ENCODE measurements at regions not wholly inside any gene's neighbourhood (a gene's known extent, or its start where the extent isn't known, plus 50 kb on each side); places are given as distances from the start of the nearest gene placed in this dataset.

GRCh38 chr20:1758765-1759164 lies 101.2 kb upstream of the SIRPG start:
- no peak overlapping the region for H3K27ac Mint-ChIP-seq
- Histone ChIP-seq H3K36me3 (ENCODE audit: control insufficient read depth, insufficient read depth, low read length) (no peaks in the 10 kb centered on the region), H3K27ac (ENCODE audit: low read length) (no peak overlapping the region), H3K27me3 (ENCODE audit: control insufficient read depth, insufficient read depth, low read length) (no peaks in the 10 kb centered on the region), H3K4me1 (ENCODE audit: control insufficient read depth, insufficient read depth, low read length) (no peaks in the 10 kb centered on the region), H3K4me3 (ENCODE audit: low read length) (no peak overlapping the region), H3K9me3 (ENCODE audit: control insufficient read depth, insufficient read depth, low read length) (no peaks in the 10 kb centered on the region)
- intact Hi-C loops (cut with micrococcal nuclease): no loop called here
- H3K4me3 Mint-ChIP-seq: no peak overlapping the region
- WGBS (ENCODE audit: insufficient coverage): 95% methylated on average over 2 of the region's 2 CpGs
- no peaks in the 10 kb centered on the region for H3K9me3 Mint-ChIP-seq
- H3K27me3 Mint-ChIP-seq (ENCODE audit: low read depth in 2 of 2): peaks cover 0 to 14% of the 10 kb centered on the region in 2 donors
- no peaks in the 10 kb centered on the region for H3K36me3 Mint-ChIP-seq
- no peak for TF ChIP-seq CTCF (IDR thresholded peaks at IDR 0.05)
- ATAC-seq: no peak
- DNase-seq: no peak
- no peaks in the 10 kb centered on the region for H3K4me1 Mint-ChIP-seq

DNA sequence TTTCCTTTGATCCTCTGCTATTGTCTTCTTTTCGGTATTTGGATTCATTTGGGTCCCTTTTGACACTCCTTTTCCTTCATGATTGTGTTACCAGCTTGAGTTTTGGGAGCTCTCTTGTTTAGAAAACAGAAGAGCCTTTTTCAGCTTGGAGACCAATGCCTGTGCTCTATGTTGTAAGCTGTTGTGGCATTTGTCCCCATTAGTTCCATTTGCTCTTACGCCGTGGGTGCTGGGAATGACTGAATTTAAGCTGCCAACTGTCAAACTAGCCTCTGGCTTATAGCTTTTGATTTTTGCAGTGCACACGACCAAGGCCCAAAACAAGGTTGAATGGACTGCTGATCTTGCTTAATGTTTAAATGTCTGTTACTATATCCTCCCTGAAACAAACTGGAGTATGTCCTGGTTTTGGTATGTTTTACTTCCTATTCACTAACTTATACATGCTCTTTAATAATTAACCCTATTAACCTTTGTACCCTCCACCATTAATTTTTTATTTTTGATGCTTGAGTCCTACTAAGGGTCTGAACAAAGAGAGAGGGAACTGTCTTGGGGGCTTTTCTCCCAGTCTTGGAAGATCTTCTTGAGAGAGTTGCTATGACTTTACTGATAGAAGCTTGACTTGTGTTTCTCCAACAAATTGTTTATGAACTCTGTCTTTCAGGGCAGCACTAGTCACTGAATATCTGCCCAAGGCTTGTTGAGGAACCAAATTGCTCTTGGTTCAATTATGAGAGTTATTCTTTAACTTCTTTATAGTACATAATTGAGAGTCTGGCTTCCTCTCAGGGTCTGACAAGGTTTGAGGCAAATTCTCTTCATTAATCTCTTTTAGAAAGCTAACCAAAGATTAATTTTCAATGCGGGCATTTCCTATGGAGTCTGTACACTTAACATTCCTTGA lies 100.3 kb upstream of the SIRPG start:
- H3K4me3 ChIP-seq (ENCODE audit: low read length): no peak overlapping the region

GRCh38 chr20:1757072-1757471 lies 99.5 kb upstream of the SIRPG start:
- no peaks in the 10 kb centered on the region for H3K4me1 ChIP-seq (ENCODE audit: control insufficient read depth, insufficient read depth, low read length)
- ATAC-seq (no peak), DNase-seq (no peak)
- H3K4me1 Mint-ChIP-seq: no peaks in the 10 kb centered on the region
- peaks cover 6 to 18% of the 10 kb centered on the region in 2 donors for H3K27me3 Mint-ChIP-seq (ENCODE audit: low read depth in 2 of 2)
- H3K27ac ChIP-seq (ENCODE audit: low read length): no peak overlapping the region
- no peak overlapping the region for H3K4me3 Mint-ChIP-seq
- H3K9me3 ChIP-seq (ENCODE audit: control insufficient read depth, insufficient read depth, low read length): no peaks in the 10 kb centered on the region
- no peaks in the 10 kb centered on the region for H3K27me3 ChIP-seq (ENCODE audit: control insufficient read depth, insufficient read depth, low read length)
- TF ChIP-seq CTCF (IDR thresholded peaks at IDR 0.05): no peak
- H3K36me3 Mint-ChIP-seq: no peaks in the 10 kb centered on the region
- H3K27ac Mint-ChIP-seq: no peak overlapping the region
- no peaks in the 10 kb centered on the region for H3K36me3 ChIP-seq (ENCODE audit: control insufficient read depth, insufficient read depth, low read length)
- H3K9me3 Mint-ChIP-seq: no peaks in the 10 kb centered on the region
- no peak overlapping the region for H3K4me3 ChIP-seq (ENCODE audit: low read length)
- intact Hi-C loops (cut with micrococcal nuclease): no loop called here

More for the DNA sequence above, 100.3 kb upstream of the SIRPG start:
- TF ChIP-seq CTCF (IDR thresholded peaks at IDR 0.05): no peak
- Mint-ChIP-seq H3K4me3 (no peak overlapping the region), H3K27ac (no peak overlapping the region), H3K27me3 (ENCODE audit: low read depth in 2 of 2) (peaks cover 0 to 18% of the 10 kb centered on the region in 2 donors), H3K36me3 (no peaks in the 10 kb centered on the region), H3K4me1 (no peaks in the 10 kb centered on the region), H3K9me3 (no peaks in the 10 kb centered on the region)
- Histone ChIP-seq H3K27me3 (ENCODE audit: control insufficient read depth, insufficient read depth, low read length) (no peaks in the 10 kb centered on the region), H3K4me1 (ENCODE audit: control insufficient read depth, insufficient read depth, low read length) (no peaks in the 10 kb centered on the region), H3K9me3 (ENCODE audit: control insufficient read depth, insufficient read depth, low read length) (no peaks in the 10 kb centered on the region), H3K36me3 (ENCODE audit: control insufficient read depth, insufficient read depth, low read length) (no peaks in the 10 kb centered on the region), H3K27ac (ENCODE audit: low read length) (no peak overlapping the region)
- DNase-seq (no peak), ATAC-seq (no peak)
- intact Hi-C loops (cut with micrococcal nuclease): no loop called here
- 76% methylated on average over 5 of the region's 5 CpGs for WGBS (ENCODE audit: insufficient coverage)

- 95% methylated on average over 4 of the region's 4 CpGs for WGBS (ENCODE audit: insufficient coverage)
- H3K4me1 Mint-ChIP-seq: no peaks in the 10 kb centered on the region
Measured at GRCh38 chr20:1754749-1755148, 97.2 kb upstream of the SIRPG start.

More at GRCh38 chr20:1754749-1755148, 97.2 kb upstream of the SIRPG start:
- Mint-ChIP-seq H3K4me3 (no peak overlapping the region), H3K36me3 (no peaks in the 10 kb centered on the region), H3K9me3 (peaks cover 0 to 2% of the 10 kb centered on the region in 2 donors), H3K27me3 (ENCODE audit: low read depth in 2 of 2) (peaks cover 16 to 28% of the 10 kb centered on the region in 2 donors), H3K27ac (no peak overlapping the region)
- no peak overlapping the region for H3K4me3 ChIP-seq (ENCODE audit: low read length)
- no peaks in the 10 kb centered on the region for H3K4me1 ChIP-seq (ENCODE audit: control insufficient read depth, insufficient read depth, low read length)
- no peaks in the 10 kb centered on the region for H3K9me3 ChIP-seq (ENCODE audit: control insufficient read depth, insufficient read depth, low read length)
- H3K36me3 ChIP-seq (ENCODE audit: control insufficient read depth, insufficient read depth, low read length): no peaks in the 10 kb centered on the region
- no peak overlapping the region for H3K27ac ChIP-seq (ENCODE audit: low read length)
- intact Hi-C loops (cut with micrococcal nuclease): no loop called here
- no peak for DNase-seq
- no peaks in the 10 kb centered on the region for H3K27me3 ChIP-seq (ENCODE audit: control insufficient read depth, insufficient read depth, low read length)
- TF ChIP-seq CTCF (IDR thresholded peaks at IDR 0.05): no peak
- no peak for ATAC-seq

All from natural killer cell (primary cell).